GM06990 (cell line): ENCODE measurements at regions not wholly inside any gene's neighbourhood (a gene's known extent, or its start where the extent isn't known, plus 50 kb on each side); places are given as distances from the start of the nearest gene placed in this dataset.

Source experiments
- DNase-seq: peaks from one replicate; pipeline ENCODE4 v3.0.0-alpha.2; 2011; ENCODE audit not compliant: insufficient read length; ENCODE audit errors: extremely low read depth
- H3K27me3 ChIP-seq: replicated peaks from 2 replicates; pipeline ENCODE4 v1.6.0; 2011; ENCODE audit warnings: low read length; ENCODE audit not compliant: control insufficient read depth, insufficient read depth
- H3K36me3 ChIP-seq: 2 replicates; pipeline ENCODE4 v1.5.1; 2011; ENCODE audit warnings: low read length; ENCODE audit not compliant: control insufficient read depth, insufficient read depth
- H3K4me3 ChIP-seq: replicated peaks from 2 replicates; pipeline ENCODE4 v1.5.1; 2011; ENCODE audit warnings: low read depth, mild to moderate bottlenecking, control low read depth, low read length
- CTCF ChIP-seq: IDR thresholded peaks from 2 replicates; pipeline ENCODE4 v1.5.1; 2011; ENCODE audit warnings: low read length, control low read depth, mild to moderate bottlenecking, inconsistent platforms; ENCODE audit not compliant: insufficient read depth, poor library complexity, severe bottlenecking

- no peaks in the 10 kb centered on the region; the same call in 1 of the 2 replicates for H3K27me3 ChIP-seq
- H3K4me3 ChIP-seq: no peak overlapping the region
- no peaks in the 10 kb centered on the region for H3K36me3 ChIP-seq
- no peak for TF ChIP-seq CTCF
- no peak for DNase-seq
Observed at GRCh38 chr10:10817609-10818008, 200.1 kb upstream of the CELF2 start.

- H3K27me3 ChIP-seq: no peaks in the 10 kb centered on the region; the same call in 1 of the 2 replicates
- H3K4me3 ChIP-seq: no peak overlapping the region
- no peak for TF ChIP-seq CTCF
- DNase-seq: no peak
- H3K36me3 ChIP-seq: no peaks in the 10 kb centered on the region
Observed at GRCh38 chr10:10818082-10818481, 199.6 kb upstream of the CELF2 start.

- H3K4me3 ChIP-seq: no peak overlapping the region
- no peak for DNase-seq
- H3K27me3 ChIP-seq: no peaks in the 10 kb centered on the region; the same call in 1 of the 2 replicates
- no peaks in the 10 kb centered on the region for H3K36me3 ChIP-seq
- TF ChIP-seq CTCF: no peak
Observed at GRCh38 chr10:10819206-10819856, 198.3 kb upstream of the CELF2 start.

- Histone ChIP-seq H3K27me3 (no peaks in the 10 kb centered on the region; the same call in 1 of the 2 replicates), H3K36me3 (no peaks in the 10 kb centered on the region), H3K4me3 (no peak overlapping the region)
- no peak for DNase-seq
- no peak for TF ChIP-seq CTCF
Observed at GRCh38 chr10:10821926-10822325, 195.7 kb upstream of the CELF2 start.

- H3K27me3 ChIP-seq: no peaks in the 10 kb centered on the region; the same call in 1 of the 2 replicates
- no peaks in the 10 kb centered on the region for H3K36me3 ChIP-seq
- DNase-seq: no peak
- TF ChIP-seq CTCF: no peak
- no peak overlapping the region for H3K4me3 ChIP-seq
Observed at GRCh38 chr10:10824591-10825148, 193.0 kb upstream of the CELF2 start.

GRCh38 chr10:10826125-10826524, 191.5 kb upstream of the CELF2 start:
- no peaks in the 10 kb centered on the region for H3K27me3 ChIP-seq
- H3K36me3 ChIP-seq: no peaks in the 10 kb centered on the region
- no peak overlapping the region for H3K4me3 ChIP-seq
- no peak for DNase-seq
- TF ChIP-seq CTCF: no peak
